H1 (cell line): ENCODE measurements at regions not wholly inside any gene's neighbourhood (a gene's known extent, or its start where the extent isn't known, plus 50 kb on each side); places are given as distances from the start of the nearest gene placed in this dataset.

Experiments used
- CTCF ChIA-PET: fragments of 300-600 bp; sonication (Branson Sonifier 250); formaldehyde crosslinking; loops from one replicate; lab custom pipeline; 2021; ENCODE audit not compliant: partially characterized antibody; lab: Charles Lee
- POLR2A ChIA-PET: fragments of 300-600 bp; sonication (Branson Sonifier 250); formaldehyde crosslinking; loops from one replicate; lab custom pipeline; 2021; ENCODE audit warnings: inconsistent platforms; ENCODE audit not compliant: partially characterized antibody; lab: Charles Lee
- DNase-seq, 2 experiments: peaks; one replicate each; pipeline versions ENCODE4 v3.0.0 to v3.0.0-alpha.2; 2010 to 2022; ENCODE audit warnings: low spot score in 2 of 2, low read depth in 1 of 2, mixed read lengths in 1 of 2
- FAIRE-seq: peaks from 2 replicates; lab custom pipeline; 2011; peaks lifted over from hg19 to GRCh38; lab: Jason Lieb, UNC
- H2AFZ ChIP-seq: 2 replicates; pipeline ENCODE4 v1.8.1; 2012; ENCODE audit warnings: low read length, inconsistent platforms
- H2AK5ac ChIP-seq: 2 replicates; pipeline ENCODE4 v1.6.1; 2013; ENCODE audit warnings: low read depth, low read length
- H2BK120ac ChIP-seq: replicated peaks from 2 replicates; pipeline ENCODE3; 2013; ENCODE audit warnings: low read depth, low read length, inconsistent platforms
- H2BK12ac ChIP-seq: 2 replicates; pipeline ENCODE4 v1.6.1; 2013; ENCODE audit warnings: low read depth, low read length
- H2BK15ac ChIP-seq: 2 replicates; pipeline ENCODE4 v1.6.1; 2013; ENCODE audit warnings: low read length
- H2BK20ac ChIP-seq: 2 replicates; pipeline ENCODE4 v1.6.1; 2013; ENCODE audit warnings: low read length
- H2BK5ac ChIP-seq: 2 replicates; pipeline ENCODE4 v1.6.1; 2013; ENCODE audit warnings: low read depth, low read length
- H3K14ac ChIP-seq: 2 replicates; pipeline ENCODE4 v1.6.1; 2013; ENCODE audit warnings: inconsistent platforms; ENCODE audit not compliant: insufficient read length
- H3K18ac ChIP-seq: 2 replicates; pipeline ENCODE4 v1.6.1; 2013; ENCODE audit warnings: low read length; ENCODE audit errors: extremely low read depth
- H3K23ac ChIP-seq: 2 replicates; pipeline ENCODE4 v1.6.1; 2013; ENCODE audit warnings: inconsistent platforms; ENCODE audit not compliant: insufficient read length
- H3K23me2 ChIP-seq: 2 replicates; pipeline ENCODE4 v1.6.1; 2013; ENCODE audit warnings: low read depth, low read length
- H3K27ac ChIP-seq: 2 replicates; pipeline ENCODE4 v1.6.1; 2011; ENCODE audit warnings: low read depth, low read length, inconsistent platforms
- H3K27me3 ChIP-seq, 4 experiments: replicated peaks in 1 of 4; 1 replicate in 1 of 4; 2 replicates in 3 of 4; pipeline versions ENCODE4 v1.6.1 to v1.8.1; 2011 to 2013; ENCODE audit warnings: low read length in 3 of 4, mild to moderate bottlenecking in 3 of 4, inconsistent platforms in 2 of 4, mixed read lengths in 2 of 4, moderate library complexity in 1 of 4; ENCODE audit not compliant: control insufficient read depth in 3 of 4, insufficient read depth in 3 of 4; ENCODE audit errors: extremely low read depth in 1 of 4
- H3K36me3 ChIP-seq, 4 experiments: 2 replicates each; pipeline versions ENCODE4 v1.6.1 to v1.8.1; 2011 to 2013; ENCODE audit warnings: mild to moderate bottlenecking in 4 of 4, low read length in 3 of 4, moderate library complexity in 2 of 4, control low read depth in 1 of 4, inconsistent platforms in 1 of 4; ENCODE audit not compliant: insufficient read depth in 4 of 4, control insufficient read depth in 2 of 4
- H3K4ac ChIP-seq: replicated peaks from 2 replicates; pipeline ENCODE3; 2013; ENCODE audit warnings: low read length, low read depth, mixed read lengths, inconsistent platforms; ENCODE audit not compliant: insufficient read length
- H3K4me1 ChIP-seq, 4 experiments: replicated peaks in 1 of 4; 1 replicate in 1 of 4; 2 replicates in 3 of 4; pipeline versions ENCODE4 v1.6.1 to v1.8.1; 2011 to 2013; ENCODE audit warnings: low read length in 3 of 4, inconsistent platforms in 2 of 4, mixed read lengths in 1 of 4; ENCODE audit not compliant: insufficient read depth in 4 of 4, control insufficient read depth in 3 of 4
- H3K4me2 ChIP-seq, 2 experiments: 2 replicates each; pipeline versions ENCODE4 v1.6.1 to v1.8.1; 2011 to 2013; ENCODE audit warnings: low read depth in 2 of 2, low read length in 2 of 2, control low read depth in 1 of 2, inconsistent platforms in 1 of 2, mild to moderate bottlenecking in 1 of 2; ENCODE audit not compliant: insufficient read depth in 1 of 2
- H3K4me3 ChIP-seq, 4 experiments: fragments of 200-600, 300-600 bp in 1 of 4; sonication (generic), shearing (Covaris generic), sonication (Bioruptor Twin) in 1 of 4; 2 replicates each; pipeline versions ENCODE4 v1.5.1 to v1.8.1; 2011 to 2016; ENCODE audit warnings: low read length in 4 of 4, low read depth in 3 of 4, control low read depth in 2 of 4, inconsistent platforms in 2 of 4, mild to moderate bottlenecking in 2 of 4, mixed read lengths in 1 of 4, moderate library complexity in 1 of 4; ENCODE audit not compliant: insufficient read depth in 2 of 4; ENCODE audit errors: extremely low read depth in 1 of 4
- H3K56ac ChIP-seq: replicated peaks from 2 replicates; pipeline ENCODE3; 2013; ENCODE audit warnings: low read depth, mild to moderate bottlenecking, mixed read lengths, low read length, inconsistent platforms; ENCODE audit not compliant: insufficient read length
- H3K79me1 ChIP-seq: 2 replicates; pipeline ENCODE4 v1.6.1; 2013; ENCODE audit warnings: low read depth, low read length, control low read depth
- H3K79me2 ChIP-seq, 2 experiments: 2 replicates each; pipeline versions ENCODE4 v1.6.1 to v1.8.1; 2012 to 2013; ENCODE audit warnings: low read length in 2 of 2, mild to moderate bottlenecking in 2 of 2, inconsistent platforms in 1 of 2; ENCODE audit not compliant: insufficient read depth in 2 of 2, control insufficient read depth in 1 of 2
- H3K9ac ChIP-seq, 4 experiments: replicated peaks in 1 of 4; 1 replicate in 1 of 4; 2 replicates in 3 of 4; pipeline versions ENCODE4 v1.6.1 to v1.8.1; 2011 to 2013; ENCODE audit warnings: low read depth in 3 of 4, low read length in 3 of 4, control low read depth in 2 of 4, mild to moderate bottlenecking in 2 of 4, moderate library complexity in 2 of 4, inconsistent platforms in 1 of 4; ENCODE audit errors: extremely low read depth in 1 of 4
- H3K9me3 ChIP-seq, 2 experiments: 2 replicates each; pipeline versions ENCODE4 v1.6.1 to v1.8.1; 2012 to 2013; ENCODE audit warnings: mild to moderate bottlenecking in 2 of 2, moderate library complexity in 2 of 2, control low read depth in 1 of 2, inconsistent platforms in 1 of 2, low read depth in 1 of 2, low read length in 1 of 2, mixed read lengths in 1 of 2; ENCODE audit not compliant: insufficient read depth in 2 of 2
- H4K20me1 ChIP-seq, 2 experiments: replicated peaks in 1 of 2; 2 replicates each; pipeline versions ENCODE3 to v1.8.1; 2011 to 2013; ENCODE audit warnings: inconsistent platforms in 2 of 2, low read length in 2 of 2, mild to moderate bottlenecking in 1 of 2; ENCODE audit not compliant: insufficient read depth in 2 of 2, control insufficient read depth in 1 of 2
- H4K5ac ChIP-seq: 2 replicates; pipeline ENCODE4 v1.6.1; 2013; ENCODE audit warnings: low read length, low read depth, mixed read lengths, inconsistent platforms; ENCODE audit not compliant: insufficient read length
- H4K8ac ChIP-seq: 2 replicates; pipeline ENCODE4 v1.8.0; 2013; ENCODE audit warnings: mild to moderate bottlenecking, moderate library complexity, low read length, inconsistent platforms; ENCODE audit not compliant: insufficient read depth; ENCODE audit errors: extremely low read depth
- H4K91ac ChIP-seq: replicated peaks from 2 replicates; pipeline ENCODE3; 2013; ENCODE audit warnings: low read length, mixed read lengths, inconsistent platforms; ENCODE audit not compliant: insufficient read length
- CHD1 ChIP-seq: IDR thresholded peaks from 2 replicates; pipeline ENCODE4 v1.6.1; 2012; ENCODE audit warnings: low read depth, low read length, improper control_type of control experiment
- CTBP2 ChIP-seq: IDR thresholded peaks from 2 replicates; pipeline ENCODE4 v1.7.0; 2011; ENCODE audit warnings: borderline replicate concordance, mild to moderate bottlenecking, moderate library complexity, mixed read lengths, low read length; ENCODE audit not compliant: insufficient read depth, insufficient read length
- EP300 ChIP-seq, 2 experiments: IDR thresholded peaks; 1 replicate in 1 of 2; 2 replicates in 1 of 2; pipeline ENCODE4 v1.6.1; 2011 to 2012; ENCODE audit warnings: low read depth in 2 of 2, low read length in 2 of 2, mild to moderate bottlenecking in 2 of 2, borderline replicate concordance in 1 of 2, inconsistent platforms in 1 of 2, moderate library complexity in 1 of 2
- GABPA ChIP-seq: IDR thresholded peaks from 2 replicates; pipeline ENCODE4 v1.6.1; 2011; ENCODE audit warnings: mild to moderate bottlenecking, low read length, moderate library complexity, borderline replicate concordance; ENCODE audit not compliant: insufficient read depth
- RAD21 ChIP-seq, 2 experiments: IDR thresholded peaks in 1 of 2; conservative IDR thresholded peaks in 1 of 2; 2 replicates each; pipeline ENCODE4 v1.6.1; 2011; ENCODE audit warnings: low read depth in 2 of 2, low read length in 2 of 2, improper control_type of control experiment in 1 of 2, inconsistent platforms in 1 of 2, mild to moderate bottlenecking in 1 of 2, moderate library complexity in 1 of 2
- SP1 ChIP-seq: IDR thresholded peaks from 2 replicates; pipeline ENCODE4 v1.6.1; 2011; ENCODE audit warnings: low read depth, low read length
- WGBS, 2 experiments: shearing (Covaris generic) in 1 of 2; methylation state at CpG; one replicate each; pipeline versions ENCODE4 v1.1.6 to v1.1.7; 2013 to 2015; ENCODE audit warnings: low lambda C conversion rate in 2 of 2, mixed read lengths in 2 of 2, inconsistent platforms in 1 of 2, low coverage in 1 of 2, missing lambda C conversion rate in 1 of 2; ENCODE audit not compliant: insufficient replicate concordance in 2 of 2, insufficient coverage in 1 of 2, insufficient read length in 1 of 2; ENCODE audit errors: extremely low coverage in 1 of 2, missing lambda C conversion rate in 1 of 2; 5-methylcytosine and 5-hydroxymethylcytosine counted together
- TF ChIP-seq, protein P1 (sequence below): IDR thresholded peaks from 2 replicates; pipeline ENCODE4 v1.6.1; 2011; ENCODE audit warnings: low read length, improper control_type of control experiment
- TF ChIP-seq, protein P2 (sequence below): IDR thresholded peaks from 2 replicates; pipeline ENCODE4 v1.6.1; 2012; ENCODE audit warnings: inconsistent platforms
- TF ChIP-seq, protein P3 (sequence below): IDR thresholded peaks from 2 replicates; pipeline ENCODE4 v1.6.1; 2012; ENCODE audit warnings: low read length, inconsistent platforms

DNA sequence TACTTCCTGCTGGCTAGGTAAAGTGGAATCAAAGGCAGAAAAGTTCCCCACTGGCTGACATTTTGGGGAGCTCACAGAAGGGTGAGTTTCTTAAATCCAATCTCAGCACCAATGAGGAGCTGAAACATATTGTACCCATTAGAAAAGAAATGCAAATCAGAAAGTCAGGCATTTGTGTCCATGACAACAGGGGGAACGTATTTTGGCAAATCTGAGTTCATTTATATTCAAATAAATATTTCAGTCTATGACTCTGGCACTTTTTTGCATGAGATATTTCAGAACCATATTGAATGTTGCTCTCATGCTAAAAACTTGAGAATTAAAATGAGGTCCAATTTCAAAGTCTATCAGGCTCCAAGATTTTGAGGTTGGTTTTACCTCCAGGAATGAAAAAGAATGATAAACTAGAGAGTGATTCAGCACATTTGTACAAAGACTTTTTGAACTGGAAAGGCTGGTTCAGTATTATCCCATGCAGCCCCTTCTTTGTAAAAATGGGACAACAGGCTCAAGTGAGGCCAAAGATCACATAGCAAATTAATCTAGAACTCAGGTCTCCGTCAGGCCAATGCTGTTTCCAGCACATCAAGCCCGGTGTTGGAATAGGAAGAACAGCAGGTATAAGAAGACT lies 202.2 kb downstream of the RRAGC start:
- Histone ChIP-seq H3K4me2 (no peak overlapping the region), H2BK5ac (no peak overlapping the region), H4K8ac (no peak overlapping the region), H3K23me2 (no peaks in the 10 kb centered on the region; the same call in 1 of the 2 replicates), H2AK5ac (no peak overlapping the region), H2AFZ (0 out of 2 replicates have a peak overlapping the region, but pooled peaks have one; percentile 39), H3K36me3 (no peaks in the 10 kb centered on the region), H3K9ac (no peak overlapping the region), H3K27me3 (no peaks in the 10 kb centered on the region; a peak in 3 of 7 replicates), H3K4me3 (no peak overlapping the region), H2BK12ac (no peak overlapping the region), H2BK20ac (no peak overlapping the region), H2BK120ac (no peak overlapping the region), H3K27ac (no peak overlapping the region), H3K9me3 (peaks cover 10 to 12% of the 10 kb centered on the region in 2 experiments; a peak in 3 of 4 replicates), H3K14ac (no peak overlapping the region), H3K79me2 (no peaks in the 10 kb centered on the region), H3K79me1 (no peaks in the 10 kb centered on the region), H3K56ac (no peak overlapping the region), H3K23ac (no peak overlapping the region), H3K18ac (no peak overlapping the region; the same call in 1 of the 2 replicates), H3K4me1 (no peaks in the 10 kb centered on the region), H3K4ac (no peak overlapping the region), H4K91ac (no peak overlapping the region), H4K5ac (no peak overlapping the region), H4K20me1 (no peaks in the 10 kb centered on the region), H2BK15ac (no peak overlapping the region)
- POLR2A ChIA-PET: no interaction called here
- FAIRE-seq: peak; percentile 48
- no peak for DNase-seq
- 83% methylated on average over 3 of the region's 3 CpGs; no CpG with 5 or more reads in 1 of the 2 experiments for WGBS, 2 experiments
- CTCF ChIA-PET: no interaction called here
- TF ChIP-seq, protein P1, sequence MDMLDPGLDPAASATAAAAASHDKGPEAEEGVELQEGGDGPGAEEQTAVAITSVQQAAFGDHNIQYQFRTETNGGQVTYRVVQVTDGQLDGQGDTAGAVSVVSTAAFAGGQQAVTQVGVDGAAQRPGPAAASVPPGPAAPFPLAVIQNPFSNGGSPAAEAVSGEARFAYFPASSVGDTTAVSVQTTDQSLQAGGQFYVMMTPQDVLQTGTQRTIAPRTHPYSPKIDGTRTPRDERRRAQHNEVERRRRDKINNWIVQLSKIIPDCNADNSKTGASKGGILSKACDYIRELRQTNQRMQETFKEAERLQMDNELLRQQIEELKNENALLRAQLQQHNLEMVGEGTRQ: no peak
- no peak for TF ChIP-seq CTBP2
- no peak for TF ChIP-seq GABPA
- TF ChIP-seq, protein P2, sequence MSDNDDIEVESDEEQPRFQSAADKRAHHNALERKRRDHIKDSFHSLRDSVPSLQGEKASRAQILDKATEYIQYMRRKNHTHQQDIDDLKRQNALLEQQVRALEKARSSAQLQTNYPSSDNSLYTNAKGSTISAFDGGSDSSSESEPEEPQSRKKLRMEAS: no peak
- TF ChIP-seq EP300 (IDR thresholded peaks at IDR 0.05; ENCODE audit: borderline replicate concordance in 1 of 2, low read depth in 2 of 2, low read length in 2 of 2): no peak
- TF ChIP-seq RAD21 (IDR thresholded peaks at IDR 0.05 in 1 of 2, conservative IDR thresholded peaks at IDR 0.05 in 1 of 2; ENCODE audit: low read depth in 2 of 2, low read length in 2 of 2): no peak
- no peak for TF ChIP-seq SP1
- TF ChIP-seq CHD1: no peak
- TF ChIP-seq, protein P3, sequence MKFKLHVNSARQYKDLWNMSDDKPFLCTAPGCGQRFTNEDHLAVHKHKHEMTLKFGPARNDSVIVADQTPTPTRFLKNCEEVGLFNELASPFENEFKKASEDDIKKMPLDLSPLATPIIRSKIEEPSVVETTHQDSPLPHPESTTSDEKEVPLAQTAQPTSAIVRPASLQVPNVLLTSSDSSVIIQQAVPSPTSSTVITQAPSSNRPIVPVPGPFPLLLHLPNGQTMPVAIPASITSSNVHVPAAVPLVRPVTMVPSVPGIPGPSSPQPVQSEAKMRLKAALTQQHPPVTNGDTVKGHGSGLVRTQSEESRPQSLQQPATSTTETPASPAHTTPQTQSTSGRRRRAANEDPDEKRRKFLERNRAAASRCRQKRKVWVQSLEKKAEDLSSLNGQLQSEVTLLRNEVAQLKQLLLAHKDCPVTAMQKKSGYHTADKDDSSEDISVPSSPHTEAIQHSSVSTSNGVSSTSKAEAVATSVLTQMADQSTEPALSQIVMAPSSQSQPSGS: no peak
